Epithelial cell of esophagus (primary cell): ENCODE measurements at regions not wholly inside any gene's neighbourhood (a gene's known extent, or its start where the extent isn't known, plus 50 kb on each side); places are given as distances from the start of the nearest gene placed in this dataset.

ENCODE experiments used
- DNase-seq: peaks from one replicate; pipeline ENCODE4 v3.0.0; 2010; ENCODE audit warnings: low read depth
- H3K4me3 ChIP-seq: 2 replicates; pipeline ENCODE4 v1.5.1; 2011; ENCODE audit warnings: mild to moderate bottlenecking, low read length, control low read depth
- CTCF ChIP-seq: IDR thresholded peaks from 2 replicates; pipeline ENCODE4 v1.5.1; 2011; ENCODE audit warnings: low read depth, mild to moderate bottlenecking, low read length, control low read depth, inconsistent platforms; ENCODE audit not compliant: insufficient read depth; ENCODE audit errors: missing control alignments

GRCh38 chr2:150357770-150358467 is 129.5 kb downstream of the RND3 start:
- DNase-seq = peak; percentile 88
- no peak overlapping the region for H3K4me3 ChIP-seq
- no peak for TF ChIP-seq CTCF

- H3K4me3 ChIP-seq = no peak overlapping the region
- DNase-seq = peak; percentile 5
- TF ChIP-seq CTCF = no peak
Observed at GRCh38 chr2:150355440-150355839, 132.0 kb downstream of the RND3 start.

- TF ChIP-seq CTCF = no peak
- no peak for DNase-seq
- H3K4me3 ChIP-seq = no peak overlapping the region
Observed at GRCh38 chr2:150353376-150353775, 134.1 kb downstream of the RND3 start.

GRCh38 chr2:150351922-150352321 is 135.5 kb downstream of the RND3 start:
- no peak overlapping the region for H3K4me3 ChIP-seq
- no peak for TF ChIP-seq CTCF
- DNase-seq = peak; percentile 25

- H3K4me3 ChIP-seq = no peak overlapping the region
- TF ChIP-seq CTCF = no peak
- DNase-seq = no peak
Observed at GRCh38 chr2:150350500-150350899, 137.0 kb downstream of the RND3 start.

GRCh38 chr2:150346806-150347205 is 140.7 kb downstream of the RND3 start:
- H3K4me3 ChIP-seq = no peak overlapping the region
- TF ChIP-seq CTCF = no peak
- DNase-seq = no peak
